NT2/D1 (cell line): ENCODE measurements at regions not wholly inside any gene's neighbourhood (a gene's known extent, or its start where the extent isn't known, plus 50 kb on each side); places are given as distances from the start of the nearest gene placed in this dataset.

Experiments used
- SUZ12 ChIP-seq: IDR thresholded peaks from 2 replicates; pipeline ENCODE4 v1.6.1; 2011; ENCODE audit not compliant: insufficient read length, insufficient read depth; ENCODE audit errors: extremely low read depth
- YY1 ChIP-seq: IDR thresholded peaks from 2 replicates; pipeline ENCODE4 v1.6.1; 2011; ENCODE audit not compliant: insufficient read length, insufficient read depth
- ZNF274 ChIP-seq: IDR thresholded peaks from 2 replicates; pipeline ENCODE4 v1.6.1; 2011; ENCODE audit warnings: mild to moderate bottlenecking, low read depth, low read length

DNA sequence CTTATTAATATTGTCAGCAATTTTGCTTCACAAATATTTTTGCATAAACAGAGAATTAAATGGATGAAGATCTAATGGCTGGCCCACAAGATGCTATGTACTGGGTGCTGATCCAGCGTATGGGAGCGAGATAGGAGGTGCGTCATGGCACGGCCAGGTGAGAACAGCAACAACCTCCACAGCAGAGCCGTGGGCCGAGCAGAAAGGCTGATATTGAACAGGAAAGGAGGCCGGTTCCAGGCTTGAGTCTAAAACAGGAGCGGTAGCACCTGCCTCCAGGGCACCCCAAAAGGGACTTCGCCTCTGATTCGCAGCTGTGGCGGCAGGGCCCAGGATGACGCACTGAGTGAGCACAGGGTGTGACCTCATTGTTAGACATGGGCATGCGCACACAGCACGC, 1502.1 kb downstream of the TBC1D22A start:
- TF ChIP-seq YY1 (no peak), ZNF274 (no peak), SUZ12 (no peak)
